GM18507 (cell line): ENCODE measurements at regions not wholly inside any gene's neighbourhood (a gene's known extent, or its start where the extent isn't known, plus 50 kb on each side); places are given as distances from the start of the nearest gene placed in this dataset.
"Not testable (repeated sequence)": the region's sequence is repeated elsewhere in the genome, so short reads cannot be mapped to it uniquely, and the experiment has no call there.

Experiments used
- DNase-seq: peaks from one replicate; pipeline ENCODE4 v3.0.0; 2011; ENCODE audit warnings: low read depth; ENCODE audit not compliant: insufficient read length; ENCODE audit errors: extremely low spot score
- FAIRE-seq: peaks from 2 replicates; lab custom pipeline; 2011; peaks lifted over from hg19 to GRCh38; lab: Jason Lieb, UNC

DNA sequence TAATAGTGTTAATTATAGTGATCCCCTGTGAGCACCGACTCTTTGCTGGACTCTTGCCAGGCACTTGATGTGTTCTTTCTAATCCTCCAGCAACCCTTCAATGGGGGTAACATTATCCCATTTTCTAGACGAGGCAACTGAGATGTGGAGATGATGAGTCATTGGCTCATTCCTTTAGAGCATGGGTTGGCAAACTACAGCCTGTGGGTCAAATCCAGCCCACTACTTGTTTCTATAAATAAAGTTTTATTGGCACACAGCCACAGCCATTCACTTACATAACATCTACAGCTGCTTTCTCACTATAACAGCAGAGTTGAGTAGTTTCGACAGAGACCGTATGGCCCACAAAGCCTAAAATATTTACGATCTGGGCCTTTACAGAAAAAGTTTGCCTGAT is 249.5 kb upstream of the KCNG1 start:
- no peak for DNase-seq
- FAIRE-seq = no peak

DNA sequence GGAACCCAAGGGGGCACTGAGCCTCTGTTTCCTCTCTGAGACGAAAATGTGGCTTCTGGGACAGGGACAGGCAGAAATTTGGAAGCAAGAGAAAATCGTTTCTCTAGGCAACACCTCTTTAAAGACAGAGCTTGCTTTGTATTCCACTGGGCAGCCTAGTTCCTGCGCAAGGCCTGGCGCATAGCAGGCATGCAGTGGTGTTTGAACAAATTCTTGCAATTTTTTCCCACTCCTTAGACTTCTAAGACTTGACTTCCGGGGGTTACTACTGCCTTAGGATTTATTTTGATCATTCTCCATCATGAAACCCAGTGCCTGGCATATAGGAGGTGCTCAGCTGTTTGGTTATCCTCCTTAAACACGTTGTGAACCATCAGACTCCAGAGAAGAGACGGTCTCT is 249.0 kb upstream of the KCNG1 start:
- FAIRE-seq (no peak), DNase-seq (no peak)

DNA sequence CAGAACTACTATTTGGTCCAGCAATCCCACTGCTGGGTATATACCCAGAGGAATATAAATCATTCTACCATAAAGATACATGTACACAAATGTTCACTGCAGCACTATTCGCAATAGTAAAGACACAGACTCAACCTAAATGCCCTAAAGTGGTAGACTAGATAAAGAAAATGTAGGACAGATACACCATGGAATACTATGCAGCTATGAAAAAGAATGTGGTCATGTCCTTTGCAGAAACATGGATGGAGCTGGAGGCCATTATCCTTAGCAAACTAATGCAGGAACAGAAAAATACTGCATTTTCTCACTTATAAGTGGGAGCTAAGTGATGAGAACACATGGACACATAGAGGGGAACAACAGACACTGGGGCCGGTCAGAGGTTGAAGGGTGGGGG is 248.4 kb upstream of the KCNG1 start:
- not testable (repeated sequence) for FAIRE-seq, DNase-seq

DNA sequence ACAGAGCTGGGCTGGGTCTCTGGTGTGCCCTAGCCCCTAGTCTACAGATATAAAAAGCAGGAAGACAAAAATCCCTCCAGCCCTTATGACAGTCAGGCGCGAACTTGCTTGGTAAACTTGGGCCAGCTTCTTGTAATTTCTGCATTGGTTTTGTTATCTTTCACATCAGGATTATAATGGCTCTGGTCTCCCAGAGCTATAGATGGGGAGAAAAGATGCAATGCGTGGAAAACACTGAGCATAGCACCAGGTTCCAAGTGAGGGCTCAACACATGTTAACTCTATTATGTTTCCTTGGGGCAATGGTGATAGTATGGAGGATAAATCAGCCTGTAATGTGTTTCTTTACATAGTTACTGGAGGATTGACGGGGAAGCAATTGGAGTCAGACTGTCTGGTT is 246.8 kb upstream of the KCNG1 start:
- FAIRE-seq (no peak), DNase-seq (no peak)

DNA sequence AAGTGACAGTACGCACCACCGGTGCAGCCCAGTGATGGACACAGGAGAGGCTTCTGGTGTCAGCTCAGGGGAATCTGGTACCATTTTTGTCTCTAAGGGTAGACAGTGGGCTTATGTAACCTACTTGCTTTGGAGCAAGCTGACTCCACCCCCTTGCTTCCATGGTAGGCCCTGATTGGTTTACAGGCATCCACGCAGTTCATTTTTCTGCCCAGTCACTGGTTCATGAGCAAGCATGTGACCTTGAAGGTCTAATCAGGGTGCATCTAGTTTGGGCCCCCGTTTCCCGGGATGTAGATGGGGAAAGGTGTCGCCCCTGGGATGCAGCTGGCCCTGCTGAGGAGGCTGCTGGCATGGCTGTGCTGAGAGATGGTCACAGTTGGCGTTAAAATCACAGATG is 244.8 kb upstream of the KCNG1 start:
- FAIRE-seq (no peak), DNase-seq (no peak)

DNA sequence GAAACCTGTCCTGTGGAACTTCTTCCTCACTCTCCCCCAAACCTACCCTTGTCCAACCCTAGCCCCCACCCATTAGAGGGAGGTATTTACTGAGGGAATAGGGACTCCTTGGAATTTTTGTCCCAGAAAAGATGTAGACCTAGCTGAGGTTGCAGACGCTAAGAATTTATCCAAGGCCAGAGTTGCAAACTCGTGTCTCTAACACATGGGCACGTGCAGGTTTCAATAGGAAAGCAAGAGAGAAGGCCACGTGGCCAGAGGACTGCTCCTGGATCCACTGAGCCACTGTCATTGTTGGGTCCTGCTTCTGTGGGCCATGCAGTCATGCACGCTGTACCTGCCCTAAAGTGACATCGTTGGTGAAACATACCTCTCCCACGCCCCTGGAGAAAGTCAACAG is 243.4 kb upstream of the KCNG1 start:
- DNase-seq = no peak
- FAIRE-seq = no peak

DNA sequence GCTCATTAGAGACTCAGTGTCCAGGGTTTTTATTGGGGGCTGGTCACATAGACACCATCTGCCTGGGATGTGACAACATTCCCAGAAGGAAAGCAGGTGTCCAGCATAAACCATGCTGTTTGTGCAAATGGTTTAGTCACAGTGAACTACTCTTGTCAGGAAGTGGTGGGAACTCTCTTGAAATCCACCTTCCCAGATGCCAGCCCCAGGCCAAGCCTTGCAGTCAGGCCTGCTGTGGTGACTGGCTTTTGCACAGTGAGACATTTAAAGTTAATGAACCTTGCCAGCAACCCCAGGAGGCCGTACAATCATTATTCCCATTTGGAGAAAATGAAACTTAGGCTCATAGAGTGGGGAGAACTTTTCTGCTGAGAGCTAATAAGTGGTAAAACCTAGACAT is 242.5 kb upstream of the KCNG1 start:
- DNase-seq (no peak), FAIRE-seq (no peak)

DNA sequence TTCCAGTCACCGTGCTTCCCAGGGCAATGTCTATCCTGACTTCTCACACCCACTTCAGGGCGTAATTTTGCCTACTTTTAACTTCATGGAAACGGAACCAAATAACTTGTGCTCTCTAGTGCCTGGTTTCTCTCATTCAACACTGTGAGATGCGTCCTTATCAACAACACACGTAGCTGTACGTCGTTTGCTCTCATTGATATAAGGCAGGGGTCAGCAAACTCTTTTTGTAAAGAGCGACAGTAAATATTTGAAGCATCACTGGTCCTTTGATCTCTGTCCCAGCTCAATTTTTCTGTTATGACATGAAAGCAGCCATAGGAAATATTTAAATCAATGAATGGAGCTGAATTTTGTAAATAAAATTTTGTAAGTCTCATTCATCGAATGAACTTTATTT is 239.3 kb upstream of the KCNG1 start:
- DNase-seq = no peak
- FAIRE-seq = no peak

DNA sequence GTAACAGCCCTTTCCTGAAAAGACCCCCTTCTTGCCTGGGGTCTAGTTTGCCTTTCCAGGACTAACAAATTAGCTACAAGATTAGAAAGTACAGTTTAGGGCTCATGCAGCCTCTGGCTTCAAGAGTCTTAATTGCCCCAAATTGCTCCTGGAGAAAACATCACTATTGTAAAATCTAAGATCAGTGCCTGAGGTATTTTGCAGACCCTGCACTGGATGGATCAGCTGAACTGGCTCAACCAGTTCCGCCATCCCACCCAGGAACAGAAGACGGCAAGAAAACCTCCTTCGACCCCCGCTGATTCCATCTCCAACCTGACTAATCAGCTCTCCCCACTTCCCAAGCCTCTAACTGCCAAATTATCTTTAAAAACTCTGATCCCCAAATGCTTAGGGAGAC is 236.5 kb upstream of the KCNG1 start:
- no peak for DNase-seq
- FAIRE-seq = no peak

DNA sequence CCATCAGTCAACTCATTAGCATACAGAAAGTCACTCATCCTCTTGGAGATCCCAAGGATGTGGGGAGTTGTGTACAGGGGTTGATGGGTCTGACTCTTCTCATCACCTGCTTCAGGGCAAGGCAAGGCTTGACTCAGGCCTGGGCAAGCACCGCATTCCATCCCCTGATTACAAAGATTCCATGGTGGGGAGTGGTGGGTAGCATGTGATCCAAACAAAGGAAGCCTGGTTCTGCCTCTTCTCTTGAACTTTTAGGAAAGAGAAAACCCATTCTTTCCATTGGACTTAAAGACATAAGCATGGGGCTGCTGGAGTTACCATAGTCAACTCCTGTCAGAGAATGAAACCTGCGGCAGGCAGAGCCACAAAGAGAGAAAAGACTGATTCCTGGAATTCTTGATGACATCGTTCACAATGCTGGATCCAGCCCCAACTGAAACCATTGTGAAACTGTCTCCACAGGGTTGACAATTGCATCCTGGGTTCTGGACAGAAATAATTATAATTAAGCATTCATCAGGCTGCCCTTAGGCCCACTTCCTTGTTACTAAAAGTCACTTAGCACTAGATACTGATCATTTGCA is 235.8 kb upstream of the KCNG1 start:
- DNase-seq = no peak
- FAIRE-seq = no peak

DNA sequence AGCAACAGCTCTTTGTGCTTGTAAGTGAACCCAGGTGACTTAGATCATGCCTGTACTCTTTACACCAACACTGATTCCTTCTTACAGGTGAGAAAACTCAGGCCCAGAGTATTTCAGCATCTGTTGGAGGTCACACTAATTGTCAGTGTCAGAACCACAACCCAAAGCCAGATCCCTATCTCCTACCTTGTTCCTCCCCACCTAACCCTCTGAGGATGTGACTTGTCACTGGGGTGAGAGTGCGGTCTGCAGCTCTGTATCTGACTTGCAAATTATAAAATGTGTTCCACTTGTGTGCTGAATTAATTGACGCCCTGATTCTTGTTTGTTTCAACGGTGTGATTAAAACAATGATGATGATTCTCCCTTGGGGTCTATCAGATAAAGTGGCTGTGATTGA is 232.5 kb upstream of the KCNG1 start:
- DNase-seq = no peak
- FAIRE-seq = no peak

DNA sequence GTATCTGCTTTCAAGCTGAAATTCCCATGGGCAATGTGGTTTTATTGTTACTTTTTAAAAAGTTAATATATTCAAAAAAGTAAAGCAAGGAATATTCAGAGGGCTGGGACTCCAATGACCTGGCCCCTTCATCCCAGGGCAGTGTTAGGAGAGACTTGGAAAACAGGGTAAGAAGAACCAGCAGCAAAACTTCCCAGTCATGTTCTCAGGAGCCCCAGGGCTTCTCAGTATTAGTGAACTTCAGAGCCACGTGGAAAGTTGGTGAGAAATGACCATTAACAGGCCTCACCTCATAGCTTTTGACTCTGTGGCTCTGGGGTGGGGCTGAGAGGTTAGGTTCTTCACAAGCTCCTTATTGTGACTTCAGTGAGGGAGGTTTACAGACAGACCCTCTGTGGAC is 230.4 kb upstream of the KCNG1 start:
- DNase-seq = no peak
- FAIRE-seq = no peak

DNA sequence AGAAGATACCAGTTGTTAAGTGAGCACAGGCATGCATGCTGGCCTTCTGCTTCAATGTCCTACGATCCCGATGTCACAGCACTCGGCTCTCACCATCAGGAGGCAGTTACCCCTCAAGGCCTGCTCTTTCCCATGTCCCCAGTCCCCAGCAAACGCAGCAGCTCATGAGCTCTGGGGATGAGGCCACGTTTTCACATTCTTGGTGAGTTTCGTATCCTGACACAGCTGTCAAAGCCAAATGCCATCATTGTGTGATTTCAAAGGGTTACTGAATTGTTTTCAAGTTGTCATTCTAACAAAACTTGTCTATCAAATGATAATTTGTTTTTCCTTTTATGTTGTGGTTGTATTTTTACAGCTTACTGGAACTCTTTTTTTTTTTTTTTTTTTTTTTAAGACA is 226.9 kb upstream of the KCNG1 start:
- FAIRE-seq = no peak
- no peak for DNase-seq

DNA sequence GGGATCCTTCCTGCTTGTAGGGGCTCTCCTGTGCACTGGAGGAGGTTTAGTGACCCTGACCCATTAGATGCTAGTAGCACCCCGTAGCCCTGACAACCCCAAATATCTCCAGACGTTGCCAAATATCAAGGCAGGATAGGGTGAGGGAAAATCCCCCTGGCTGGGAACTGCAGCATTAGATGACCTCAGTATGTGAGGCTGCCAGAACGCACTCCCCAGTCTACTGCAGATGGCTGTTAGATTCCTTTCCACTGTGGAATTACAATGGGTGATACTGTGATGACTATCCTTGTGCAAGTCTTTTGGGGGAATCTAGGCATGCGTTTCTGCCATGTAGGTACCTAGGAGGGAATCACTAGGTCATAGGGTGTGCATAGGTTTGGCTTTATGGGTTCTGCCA is 226.3 kb upstream of the KCNG1 start:
- FAIRE-seq = no peak
- DNase-seq = no peak

DNA sequence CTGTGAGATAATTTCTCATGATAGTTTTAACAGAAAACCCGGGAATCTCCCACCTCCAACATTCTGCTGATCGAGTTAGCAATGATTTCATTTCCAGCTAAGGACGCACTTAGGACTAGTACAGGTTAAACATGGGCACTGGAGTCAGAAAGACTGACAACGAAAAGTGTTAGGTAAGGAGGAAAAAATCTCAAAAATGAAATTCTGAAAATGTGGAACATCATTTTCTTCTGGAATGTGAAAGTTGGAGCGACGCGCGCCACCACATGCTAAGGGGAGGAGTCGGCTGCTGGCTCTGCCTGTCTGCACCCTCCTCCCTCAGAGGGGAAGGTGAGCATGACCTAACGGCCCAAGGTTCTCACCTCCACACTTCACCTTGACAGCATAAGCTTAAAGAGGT is 221.6 kb upstream of the KCNG1 start:
- DNase-seq (no peak), FAIRE-seq (no peak)

DNA sequence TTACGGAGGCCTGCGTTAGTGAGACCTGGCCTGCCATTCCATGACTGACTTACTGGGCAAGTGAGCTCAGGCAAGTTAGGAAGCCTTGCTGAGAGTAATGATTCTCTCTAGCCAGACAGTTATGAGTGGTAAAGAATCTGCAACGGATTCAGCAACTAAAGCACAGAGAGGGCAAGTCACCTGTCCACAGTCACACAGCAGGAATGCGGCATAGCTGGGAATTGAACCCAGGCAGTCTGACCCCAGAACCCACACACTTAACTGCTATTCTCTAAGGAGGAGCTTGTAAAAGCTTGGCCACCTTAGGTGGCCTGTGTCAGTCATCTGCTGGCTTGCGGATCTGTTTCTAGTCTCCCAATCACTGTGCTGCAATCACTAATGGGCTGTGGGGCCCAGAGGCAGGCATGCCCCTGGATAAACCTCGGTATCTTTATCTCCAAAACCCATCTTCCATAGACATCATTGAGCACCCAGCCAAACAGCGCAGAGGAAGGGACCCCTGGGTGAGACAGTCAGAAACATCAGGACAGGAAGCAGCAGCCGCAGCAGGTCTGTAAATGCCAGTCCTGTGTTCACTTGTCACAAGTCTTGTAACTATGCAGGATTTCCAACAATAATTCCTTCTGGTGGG is 215.9 kb upstream of the KCNG1 start:
- DNase-seq = no peak
- FAIRE-seq = no peak

DNA sequence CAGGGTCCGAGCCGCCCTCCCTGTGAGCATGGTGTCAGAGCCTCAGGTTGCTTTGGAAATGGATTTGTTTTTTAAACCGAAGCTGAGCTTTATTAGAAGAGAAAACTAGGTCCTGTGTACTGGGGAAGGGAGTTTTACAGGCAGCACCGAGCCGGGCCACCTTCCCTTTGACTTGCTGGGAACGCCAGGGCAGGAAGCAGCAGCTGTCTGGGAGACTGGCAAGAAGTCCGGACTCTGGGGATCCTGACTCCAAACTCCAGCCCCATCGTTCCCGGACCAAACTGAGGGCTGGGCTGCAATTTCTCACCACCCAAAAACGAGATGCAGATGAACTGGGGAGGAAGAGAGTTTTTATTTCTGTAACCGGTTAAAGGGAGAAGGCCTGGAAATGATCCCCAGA is 214.9 kb upstream of the KCNG1 start:
- FAIRE-seq (no peak), DNase-seq (no peak)

DNA sequence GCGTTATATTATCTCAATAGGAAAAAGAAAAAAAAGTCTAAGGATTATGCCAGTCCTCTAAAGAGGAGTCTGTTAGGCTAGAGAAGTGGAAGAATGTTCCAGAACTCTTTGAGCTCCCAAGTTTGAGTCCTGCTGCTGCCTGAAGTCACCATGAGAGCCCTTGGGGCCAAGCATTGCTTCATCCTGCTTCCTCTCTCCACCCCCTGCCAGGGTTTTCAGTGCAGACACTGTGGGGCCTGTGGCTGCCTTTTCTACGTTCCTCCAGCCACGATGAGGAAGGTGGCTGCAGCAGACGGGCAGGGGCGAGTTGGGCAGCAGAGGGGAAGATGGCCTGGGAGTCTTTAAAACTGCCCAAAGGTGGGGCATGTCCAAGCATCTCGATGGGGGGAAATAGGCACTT is 214.4 kb upstream of the KCNG1 start:
- FAIRE-seq = no peak

DNA sequence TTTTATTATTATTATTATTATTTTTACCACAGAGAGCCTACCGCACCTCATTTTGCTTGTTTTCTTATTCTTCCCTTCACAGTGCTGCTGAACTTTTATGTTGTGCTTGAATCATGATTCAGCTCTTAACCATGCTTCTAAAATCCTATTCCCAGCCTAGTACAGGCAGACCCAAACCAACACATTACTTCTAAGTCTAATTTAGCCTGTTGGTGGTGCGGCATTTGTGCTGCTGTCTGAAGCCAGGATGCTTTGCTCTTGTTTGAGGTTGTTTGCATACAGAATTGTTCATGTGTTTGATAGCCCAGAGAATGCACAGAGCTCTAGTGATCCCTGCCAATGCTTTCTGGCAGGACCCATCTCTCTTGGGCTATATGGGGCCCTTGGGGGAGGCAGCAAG is 213.5 kb upstream of the KCNG1 start:
- DNase-seq (no peak), FAIRE-seq (no peak)

More for the DNA sequence above, 214.4 kb upstream of the KCNG1 start:
- DNase-seq = no peak

DNA sequence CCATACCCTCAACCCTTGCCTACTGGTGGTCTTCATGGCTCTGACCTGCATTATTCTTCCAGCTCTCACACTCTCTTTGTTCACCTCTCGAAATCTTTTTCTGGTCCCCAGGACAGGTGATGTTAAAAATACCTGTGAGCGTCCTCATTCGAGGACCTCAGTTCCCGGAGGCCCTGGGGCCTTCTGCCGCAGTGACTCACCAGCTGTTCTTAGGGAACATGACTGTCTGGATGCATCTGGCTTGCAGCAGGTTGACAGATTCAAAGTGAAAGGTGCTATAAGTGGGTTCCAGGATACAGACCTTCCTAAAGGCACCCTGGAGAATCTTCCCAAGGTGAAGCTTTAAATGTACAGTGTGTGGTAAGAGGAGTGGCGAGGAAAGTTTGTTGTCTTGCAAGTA is 210.4 kb upstream of the KCNG1 start:
- no peak for DNase-seq
- FAIRE-seq = no peak

DNA sequence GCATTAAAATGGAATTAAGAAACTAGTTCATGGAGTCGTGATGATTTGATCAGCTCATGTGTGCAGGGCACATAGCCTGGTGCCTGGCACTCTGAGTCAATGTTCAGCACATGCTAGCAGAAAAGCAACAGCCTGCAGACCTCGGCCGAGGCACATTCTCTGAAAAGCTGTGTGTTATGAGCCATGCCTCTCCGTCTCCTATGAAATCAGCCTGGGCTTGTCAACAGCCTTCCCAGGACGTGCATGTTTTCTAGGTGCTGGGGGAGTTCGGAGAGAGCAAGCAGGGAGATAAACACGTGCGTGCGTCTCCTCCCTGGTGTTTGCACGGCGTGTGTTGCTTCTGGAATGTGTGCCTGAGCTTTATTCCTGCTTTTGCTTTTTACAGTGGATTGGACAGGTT is 207.8 kb upstream of the KCNG1 start:
- DNase-seq (no peak), FAIRE-seq (no peak)

DNA sequence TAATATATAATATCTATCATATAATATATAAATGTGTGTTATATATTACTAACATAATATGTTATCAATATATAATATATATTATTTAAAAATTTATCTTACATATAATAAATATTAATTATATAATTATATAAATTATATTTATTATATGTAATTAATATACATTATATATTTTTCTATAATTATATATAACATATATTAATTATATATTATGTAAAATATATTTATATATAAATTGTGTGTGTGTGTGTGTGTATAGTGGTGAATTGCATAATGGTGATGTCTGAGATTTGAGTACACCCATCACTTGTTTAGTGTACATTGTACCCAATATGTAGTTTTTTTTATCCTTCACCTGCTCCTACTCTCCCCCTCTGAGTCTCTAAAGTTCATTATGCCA is 205.9 kb upstream of the KCNG1 start:
- FAIRE-seq = no peak
- no peak for DNase-seq
